ENCODE measurements at regions not wholly inside any gene's neighbourhood (a gene's known extent, or its start where the extent isn't known, plus 50 kb on each side); places are given as distances from the start of the nearest gene placed in this dataset.

DNA sequence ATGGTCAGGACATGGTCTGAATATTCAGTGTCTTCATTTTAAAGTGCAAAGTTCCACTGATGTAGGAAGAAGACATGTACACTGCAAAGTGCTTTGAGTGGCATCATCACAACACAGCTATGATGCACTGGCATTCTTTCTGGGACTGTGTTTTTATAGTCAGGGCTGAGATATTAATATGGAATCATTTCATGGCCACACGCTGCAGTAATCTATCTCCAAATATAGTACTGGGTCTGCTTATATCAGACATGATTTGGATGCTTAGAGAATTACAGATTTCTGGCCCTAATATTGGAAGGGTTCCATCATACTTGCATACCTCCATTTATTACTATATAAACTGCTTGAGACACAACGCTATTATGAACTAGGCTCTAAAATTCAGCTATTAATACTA lies 1170.9 kb downstream of the NLGN4X start:
- DNase-seq: no peak

DNA sequence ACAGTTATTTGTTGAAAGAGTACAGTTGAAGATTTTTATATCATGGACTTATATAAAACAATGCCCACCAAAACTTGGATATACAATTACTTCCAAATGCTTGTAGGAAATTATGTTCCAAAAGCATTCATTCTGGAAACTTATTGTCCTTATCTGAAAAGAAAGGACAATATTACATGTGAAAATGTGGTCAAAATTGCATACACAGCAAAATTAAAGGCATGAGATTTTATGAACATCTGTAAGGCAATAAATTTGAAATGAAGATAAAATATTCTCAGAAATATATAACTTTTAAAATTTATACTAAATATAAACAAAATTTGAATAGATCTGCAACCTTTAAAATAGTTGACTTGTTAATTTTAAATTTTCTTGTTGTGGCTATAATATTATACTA lies 1173.8 kb downstream of the NLGN4X start:
- no peak for DNase-seq

DNA sequence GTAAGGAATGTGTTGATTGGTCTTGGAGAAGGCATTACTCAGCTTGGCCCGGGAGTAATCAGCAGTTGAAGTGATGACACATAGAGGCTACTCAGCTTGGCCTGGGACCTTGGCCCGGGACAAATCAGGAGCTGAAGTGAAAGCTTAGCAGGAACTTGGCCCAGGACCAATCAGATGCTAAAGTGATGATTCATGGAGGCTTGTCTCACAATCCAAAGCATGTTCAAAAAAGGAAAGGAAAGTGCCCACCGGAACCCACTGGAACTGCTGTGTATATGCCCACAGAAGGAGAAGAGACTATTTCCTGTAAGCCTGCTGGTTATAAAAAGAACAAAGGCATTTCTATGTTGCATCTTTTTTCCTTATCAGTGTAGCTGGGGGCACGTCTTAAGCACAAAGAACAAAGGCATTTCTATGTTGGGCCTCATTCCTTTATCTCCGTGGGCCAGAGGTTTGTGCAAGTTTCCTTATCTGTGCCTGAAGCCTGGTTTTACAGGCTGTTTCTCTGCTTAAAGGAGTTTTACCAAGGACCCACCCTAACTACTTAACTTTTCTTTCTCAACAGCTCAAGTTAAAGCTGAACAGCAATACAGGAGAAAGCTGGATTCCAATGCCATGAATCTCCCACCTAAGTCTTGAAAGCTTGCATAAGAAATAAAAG lies 1176.7 kb downstream of the NLGN4X start:
- DNase-seq: no peak

DNA sequence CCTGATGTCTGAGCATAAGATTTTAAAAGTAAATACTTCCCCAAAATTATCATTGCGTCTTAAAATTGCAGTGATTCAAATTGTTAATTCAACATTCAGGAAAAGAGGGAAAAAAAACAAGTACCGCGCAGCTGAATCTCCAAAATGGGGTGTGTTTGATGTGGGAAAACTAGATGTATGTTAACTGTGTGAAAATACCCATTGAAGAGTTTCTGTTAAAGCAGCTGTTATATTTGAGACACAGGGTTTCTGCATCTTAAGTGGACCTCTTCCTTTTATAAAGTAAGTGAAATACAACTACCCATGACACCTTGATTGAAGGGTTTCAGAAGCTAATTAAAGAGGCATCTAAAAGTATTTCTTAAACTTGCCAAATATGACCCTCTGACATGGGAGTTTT lies 1186.1 kb downstream of the NLGN4X start:
- DNase-seq: no peak

DNA sequence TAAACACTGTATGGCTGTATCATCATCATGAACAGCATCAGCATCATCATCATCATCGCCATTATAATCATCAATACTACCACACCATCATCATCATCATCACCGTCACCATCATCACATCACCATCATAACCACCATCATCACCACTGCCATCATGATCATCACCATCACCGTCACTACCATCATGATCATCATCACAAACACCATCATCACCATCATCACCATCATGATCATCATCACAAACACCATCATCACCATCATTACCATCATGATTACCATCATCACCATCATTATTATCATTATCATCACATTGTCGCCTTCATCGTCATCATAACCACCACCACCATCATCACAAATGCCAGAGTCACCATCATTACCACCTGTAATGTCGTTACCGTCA lies 1196.9 kb downstream of the NLGN4X start:
- no peak for DNase-seq

DNA sequence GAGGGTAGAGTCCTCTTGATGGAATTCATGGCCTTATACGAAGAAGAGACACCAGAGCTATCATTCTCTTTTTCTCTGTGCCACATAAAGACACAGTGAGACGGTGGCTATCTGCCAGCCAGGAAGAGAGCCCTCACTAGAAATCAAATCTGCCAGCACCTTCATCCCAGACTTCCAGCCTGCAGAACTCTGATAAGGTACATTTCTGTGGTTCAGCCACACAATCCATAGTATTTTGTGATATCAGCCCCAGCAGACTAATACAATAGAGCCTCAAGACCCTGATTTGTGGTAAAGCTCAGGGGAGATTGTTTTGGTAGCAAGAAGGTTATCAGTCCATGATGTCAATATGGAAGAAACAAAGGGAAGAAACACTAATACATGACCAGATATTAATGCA lies 1213.2 kb downstream of the NLGN4X start:
- no peak for DNase-seq

DNA sequence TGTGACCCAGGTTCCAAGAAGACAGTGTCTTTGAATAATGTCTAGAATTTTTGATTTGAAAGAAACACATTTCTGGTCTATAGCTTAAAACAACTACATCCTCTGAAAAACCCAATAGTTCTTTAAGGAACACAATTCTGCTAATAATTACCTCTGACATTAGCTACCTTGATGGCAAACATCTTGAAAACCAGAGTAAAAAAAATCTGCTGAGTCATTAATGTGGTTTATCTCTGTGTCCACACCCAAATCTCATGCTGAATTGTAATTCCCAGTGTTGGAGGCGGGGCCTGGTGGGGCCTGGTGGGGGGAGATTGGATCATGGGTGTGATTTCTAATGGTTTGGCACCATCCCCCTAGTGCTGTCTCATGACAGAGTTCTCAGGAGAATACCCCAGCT lies 1233.8 kb downstream of the NLGN4X start:
- DNase-seq: no peak

DNA sequence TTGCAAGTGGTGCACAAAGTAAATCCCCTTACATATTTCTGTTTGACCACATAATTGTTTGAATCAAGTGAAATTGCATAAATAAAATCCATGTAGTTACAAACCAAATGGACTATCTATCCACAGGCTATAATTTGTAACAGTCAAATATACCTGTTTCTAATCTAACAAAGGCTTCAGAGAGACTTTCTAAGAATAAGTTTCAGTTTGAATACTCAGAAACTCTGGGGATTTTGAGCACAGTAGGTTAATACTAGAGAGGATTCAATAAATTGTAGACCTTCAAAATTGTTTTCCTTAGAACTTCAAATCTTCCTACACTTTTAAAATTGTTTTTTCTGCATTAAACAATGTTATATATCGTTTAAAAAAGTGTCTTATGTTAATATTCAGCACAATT lies 1250.1 kb downstream of the NLGN4X start:
- DNase-seq: no peak

DNA sequence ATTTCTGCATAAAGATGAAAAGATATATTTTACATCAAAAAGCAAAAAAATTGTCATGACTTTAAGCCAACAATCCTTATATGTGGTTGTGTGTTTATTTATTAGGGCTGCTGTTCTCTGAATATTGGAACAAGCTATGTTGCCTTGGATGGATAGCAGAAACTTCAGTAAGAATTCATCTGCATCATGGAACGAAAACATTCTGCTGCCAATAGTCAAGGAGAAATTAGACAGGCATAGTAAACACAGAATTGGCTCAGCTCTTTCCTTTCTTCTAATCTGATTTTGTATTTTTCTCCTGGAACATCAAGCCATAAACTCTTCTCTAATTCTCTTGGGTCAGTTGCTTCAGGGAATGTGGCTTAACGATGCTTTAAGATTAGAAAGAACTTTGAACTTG lies 1257.0 kb downstream of the NLGN4X start:
- no peak for DNase-seq

DNA sequence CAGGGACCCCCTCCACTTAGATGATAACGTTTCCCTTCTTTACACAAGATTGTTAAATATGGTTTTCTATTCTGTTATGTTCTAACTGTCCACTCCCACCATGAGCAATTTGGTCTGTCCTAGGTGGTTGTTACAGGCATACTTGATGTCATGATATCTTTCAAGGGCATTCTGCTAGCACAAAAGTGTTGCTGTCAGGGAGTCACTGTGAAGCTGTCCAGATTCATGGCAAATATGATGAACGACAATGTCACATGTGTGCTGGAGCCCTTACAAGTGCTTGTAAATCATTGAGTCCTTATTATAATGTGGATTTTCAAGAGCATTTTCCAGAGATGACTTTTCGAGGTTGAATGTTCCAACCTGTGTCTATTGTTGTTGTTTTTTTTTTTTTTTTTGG lies 1250.7 kb upstream of the PRKX start:
- no peak for DNase-seq

DNA sequence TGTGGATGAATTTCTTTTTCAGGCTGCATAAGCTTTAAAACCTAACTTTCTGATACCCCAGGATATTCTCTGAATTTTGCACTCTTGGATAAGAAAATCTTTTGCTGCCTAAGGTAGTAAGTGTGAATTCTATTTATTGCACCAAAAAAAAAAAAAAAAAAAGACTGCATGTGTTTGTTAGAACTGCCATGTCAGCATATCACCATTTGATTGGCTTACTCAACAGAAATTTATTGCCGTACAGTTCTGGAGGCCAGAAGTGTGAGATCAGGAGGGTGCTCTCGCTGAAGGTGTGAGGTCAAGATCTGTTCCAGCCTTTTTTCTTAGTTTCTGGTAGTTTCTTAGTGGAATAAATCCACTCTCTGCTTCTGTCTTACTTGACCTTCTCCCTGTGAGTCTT lies 1250.0 kb upstream of the PRKX start:
- no peak for DNase-seq

DNA sequence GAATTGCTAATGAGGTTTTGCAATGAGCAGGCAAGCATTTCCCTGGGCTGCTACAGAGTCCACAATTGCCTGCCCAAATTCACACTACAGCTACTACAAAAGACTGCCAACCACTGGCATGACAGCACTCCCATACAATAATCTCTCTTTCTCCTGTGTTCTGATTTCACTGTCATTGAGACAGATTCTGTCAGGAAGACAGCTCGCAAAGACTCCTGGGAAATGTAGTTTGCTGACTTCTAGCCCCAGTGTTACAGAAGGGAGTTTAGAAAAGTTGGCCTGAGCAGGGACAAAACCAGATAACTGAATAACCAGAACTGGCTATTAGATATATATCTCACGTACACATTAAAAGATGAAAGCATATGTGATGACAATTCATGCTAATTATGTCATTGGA lies 1231.3 kb upstream of the PRKX start:
- no peak for DNase-seq

DNA sequence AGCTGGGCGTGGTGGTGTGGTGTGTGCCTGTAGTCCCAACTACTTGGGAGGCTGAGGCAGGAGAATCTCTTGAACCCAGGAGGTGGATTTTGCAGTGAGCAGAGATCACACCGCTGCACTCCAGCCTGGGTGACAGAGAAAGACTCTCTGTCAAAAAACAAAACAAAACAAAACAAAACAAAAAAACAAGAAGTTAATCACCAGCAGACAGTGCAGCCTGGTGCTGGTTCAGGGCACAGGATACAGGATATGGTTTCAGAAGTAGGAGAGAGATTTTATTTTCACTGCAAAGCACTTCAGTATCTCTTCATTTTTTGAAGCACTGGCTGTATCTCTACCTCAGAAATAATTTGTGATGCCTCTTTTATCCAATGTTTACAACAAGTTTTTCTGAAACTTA lies 1222.9 kb upstream of the PRKX start:
- DNase-seq: no peak

DNA sequence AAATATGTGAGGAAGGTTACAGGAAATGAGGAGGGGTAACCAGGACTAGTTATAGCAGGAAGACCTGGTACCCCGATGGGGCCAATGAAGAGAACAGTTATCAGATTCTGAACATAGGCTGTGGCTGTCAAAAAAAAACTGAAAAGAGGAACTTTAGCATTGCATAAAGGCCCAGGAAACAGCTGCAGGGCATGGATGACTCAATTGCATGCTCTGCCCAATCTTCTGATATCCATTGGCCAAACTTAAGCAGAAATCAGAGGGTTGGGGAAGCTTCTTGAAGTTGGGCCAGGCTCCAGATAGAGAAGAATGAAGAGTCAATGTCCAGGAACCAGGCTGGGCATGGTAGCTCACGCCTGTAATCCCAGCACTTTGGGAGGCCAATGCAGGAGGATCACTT lies 1222.4 kb upstream of the PRKX start:
- DNase-seq: no peak

DNA sequence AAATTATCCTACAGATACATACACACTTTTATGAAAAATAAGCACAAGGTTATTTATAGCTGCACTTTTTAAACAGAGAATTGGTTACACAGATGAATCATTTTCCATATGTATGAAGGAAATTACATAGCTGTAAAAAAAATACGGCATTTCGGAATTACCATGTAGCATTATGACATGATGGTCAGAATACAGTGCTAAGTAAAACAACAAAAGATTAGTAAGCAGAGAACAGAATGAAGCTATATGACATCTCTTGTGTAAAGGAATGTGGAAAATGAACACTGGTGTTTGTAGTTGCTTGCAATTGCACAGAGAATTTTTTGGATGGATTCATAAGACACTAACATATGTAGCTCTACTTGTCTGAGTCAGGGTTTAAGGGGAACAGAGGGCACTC lies 1222.0 kb upstream of the PRKX start:
- DNase-seq: no peak

DNA sequence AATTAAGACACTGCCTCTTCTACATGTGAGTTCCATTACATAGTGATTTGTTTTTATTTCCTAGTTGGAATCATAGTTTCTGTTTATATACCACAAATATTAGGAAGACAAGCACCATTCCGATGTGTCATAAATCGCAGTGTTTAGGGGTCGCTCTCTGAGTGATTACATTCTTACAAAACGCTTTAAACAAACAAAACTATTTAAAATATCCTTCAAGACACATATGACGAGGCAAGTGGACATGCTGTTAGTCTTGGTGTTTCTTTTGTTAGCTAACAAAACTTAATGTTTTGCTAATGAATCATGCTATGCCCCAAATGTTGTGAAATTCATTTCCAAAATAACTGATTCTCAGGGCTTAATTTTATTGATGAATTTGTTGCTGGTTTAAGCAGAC lies 1219.3 kb upstream of the PRKX start:
- DNase-seq: no peak

DNA sequence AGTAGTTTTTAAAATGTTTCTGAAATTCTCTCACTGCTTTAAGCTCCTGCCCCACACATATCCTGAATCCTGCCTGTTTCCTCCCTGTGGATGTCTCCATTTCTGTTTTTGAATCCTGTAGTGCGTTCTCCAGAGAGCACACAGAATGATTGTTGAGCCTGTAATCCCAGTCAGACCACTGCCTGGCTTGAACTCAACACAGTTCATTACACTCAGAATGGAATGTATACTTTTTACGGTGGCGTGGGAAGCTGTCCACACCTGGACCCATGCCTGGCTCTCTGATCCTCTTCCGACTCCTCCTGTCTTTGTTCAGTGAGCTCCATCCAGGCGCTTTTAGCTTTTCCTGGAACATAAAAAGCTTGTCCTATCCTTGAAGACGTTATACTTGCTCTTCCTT lies 1217.0 kb upstream of the PRKX start:
- no peak for DNase-seq

DNA sequence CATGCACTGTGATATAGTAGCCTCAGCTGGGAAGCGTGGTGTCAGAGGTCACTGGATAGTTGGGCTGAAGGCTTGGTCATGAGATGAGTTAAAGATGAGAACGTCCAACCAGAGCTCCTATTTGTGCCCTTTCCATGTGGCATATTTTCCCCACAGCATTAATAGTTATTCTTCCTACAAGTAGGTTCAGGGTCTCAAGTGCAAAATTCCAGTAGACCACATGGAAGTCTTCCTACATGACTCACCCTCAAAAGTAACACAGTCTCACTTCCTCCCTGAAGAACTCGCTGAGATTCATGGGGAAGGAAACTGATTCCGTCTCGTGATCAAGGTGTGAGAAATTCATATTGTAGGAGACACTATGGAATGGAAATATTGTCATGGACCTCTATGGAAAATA lies 1212.5 kb upstream of the PRKX start:
- DNase-seq: no peak

DNA sequence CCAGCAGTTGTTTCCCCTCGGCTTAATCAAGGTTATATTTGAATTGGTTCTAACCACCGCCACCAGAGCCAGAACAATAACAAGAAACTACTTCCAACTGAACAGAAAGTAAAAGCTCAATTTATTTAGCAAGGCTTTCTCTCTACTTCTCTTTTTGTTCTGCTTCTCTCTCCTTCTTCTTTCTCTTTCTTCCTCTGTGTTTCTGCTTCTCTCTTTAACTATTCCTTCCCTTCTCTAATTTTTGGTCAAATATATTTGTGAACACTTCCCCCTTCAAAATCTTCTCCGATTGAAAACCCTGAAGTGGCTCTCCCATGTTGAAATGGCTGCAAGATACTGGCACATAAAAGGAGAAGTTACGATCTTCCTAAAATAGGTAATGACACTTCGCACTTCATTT lies 1195.9 kb upstream of the PRKX start:
- DNase-seq: no peak

DNA sequence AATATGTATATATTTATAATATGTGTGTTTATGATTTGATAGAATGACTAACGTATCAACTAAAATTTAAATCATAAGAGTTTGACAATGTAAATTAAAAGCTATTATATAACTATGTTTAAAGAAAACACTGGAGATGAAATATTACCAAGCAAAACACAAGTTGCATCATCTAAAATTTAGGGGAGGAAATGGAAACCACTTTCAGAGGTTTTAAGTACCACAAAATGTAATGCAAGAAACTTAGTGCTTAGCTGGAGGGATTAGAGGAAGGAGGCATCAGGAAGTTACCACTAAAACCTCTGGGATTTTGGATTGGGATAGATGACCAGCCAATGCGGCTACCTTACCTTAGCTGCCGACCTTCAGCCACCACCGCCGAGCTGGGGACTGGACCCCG lies 1192.1 kb upstream of the PRKX start:
- DNase-seq: no peak

DNA sequence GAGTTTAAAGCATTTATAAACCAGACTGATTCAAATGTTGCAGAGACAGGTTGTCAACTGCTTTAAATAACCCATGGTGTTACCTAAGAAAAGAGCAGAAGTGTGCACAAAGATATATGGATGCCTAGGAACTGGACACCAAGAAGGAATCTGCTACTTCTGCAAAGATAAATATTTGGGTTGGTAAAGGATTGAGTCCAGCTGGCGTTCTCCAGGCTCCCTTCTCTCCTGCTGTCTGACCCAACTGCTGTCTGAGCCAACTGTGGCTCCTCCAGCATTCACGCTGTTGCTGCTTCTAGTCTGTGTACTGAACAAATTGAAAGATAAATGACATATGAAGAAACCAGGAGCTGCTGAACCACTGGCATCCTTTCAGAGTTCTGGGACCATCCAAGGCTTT lies 1167.8 kb upstream of the PRKX start:
- no peak for DNase-seq

DNA sequence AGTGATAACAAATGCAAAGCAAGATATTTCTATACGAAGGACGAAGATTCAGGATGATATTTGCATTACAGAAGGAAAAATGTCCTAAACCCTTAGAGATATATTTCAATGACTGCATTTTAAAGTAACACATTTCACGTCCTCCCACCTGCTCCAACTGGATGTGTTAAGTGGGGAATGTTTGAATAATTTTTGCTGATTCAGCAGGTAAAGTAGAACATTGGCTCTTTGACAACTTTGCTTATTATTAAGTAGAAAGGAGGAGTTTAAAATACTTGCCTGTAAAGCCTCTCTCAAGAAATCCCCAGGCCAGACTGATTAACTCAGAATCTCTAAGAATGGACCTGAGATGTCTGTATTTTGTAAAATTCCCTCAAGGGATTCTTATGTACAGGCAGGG lies 1165.2 kb upstream of the PRKX start:
- no peak for DNase-seq

DNA sequence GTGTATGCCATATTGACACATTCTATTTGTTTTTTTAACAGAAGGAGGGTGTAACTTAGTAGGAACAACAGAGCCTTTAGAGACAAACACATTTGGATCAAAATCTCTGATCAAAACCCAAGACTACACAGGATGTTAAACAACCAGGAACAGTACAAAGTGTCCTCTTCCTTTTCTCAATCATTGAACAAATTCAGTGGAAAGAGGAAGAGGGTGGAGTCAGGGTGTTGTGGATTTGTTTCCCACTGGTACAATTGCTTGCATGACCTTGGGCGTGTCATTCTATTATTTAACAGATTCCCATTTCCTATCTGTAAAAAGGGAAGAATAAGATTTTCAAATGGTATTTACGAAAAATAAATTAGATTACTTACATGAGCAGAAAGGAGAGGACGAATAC lies 1162.8 kb upstream of the PRKX start:
- DNase-seq: no peak

DNA sequence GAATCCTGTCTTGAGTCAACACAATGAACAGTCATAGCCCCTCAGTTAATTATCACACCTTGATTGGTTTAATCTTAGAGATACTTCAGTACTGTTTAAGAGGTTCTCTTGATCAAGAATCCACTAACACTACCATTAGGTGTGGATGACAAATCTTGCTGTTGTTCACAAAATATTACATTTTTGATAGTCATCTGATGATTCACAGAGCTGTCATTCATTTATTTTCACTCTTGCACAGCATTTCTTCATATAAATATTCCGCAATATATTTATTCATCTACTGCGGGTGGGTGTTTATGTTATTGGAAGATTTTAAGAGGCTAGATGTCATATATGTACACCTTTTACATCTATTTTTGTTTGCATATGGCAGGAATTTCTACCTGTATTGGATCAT lies 1138.1 kb upstream of the PRKX start:
- no peak for DNase-seq

DNA sequence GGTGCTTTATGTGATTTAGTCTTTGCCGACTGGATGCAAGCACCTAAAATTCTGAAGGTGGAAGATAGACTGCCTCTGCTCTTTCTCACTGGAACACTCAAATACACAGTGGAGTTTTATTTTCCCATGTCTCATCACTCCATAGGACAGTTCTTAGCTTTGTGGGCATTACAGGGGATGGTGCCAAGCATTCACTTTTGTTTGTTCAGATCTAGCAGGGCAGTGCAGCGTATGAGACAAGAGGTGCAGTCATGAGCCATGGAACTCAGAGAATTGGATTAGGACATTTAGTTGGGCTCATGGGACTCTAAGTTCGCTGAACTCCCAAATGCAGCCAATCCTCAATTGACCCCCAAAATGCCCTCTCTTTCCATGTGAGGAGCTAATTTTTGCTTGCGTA lies 1136.9 kb upstream of the PRKX start:
- no peak for DNase-seq

DNA sequence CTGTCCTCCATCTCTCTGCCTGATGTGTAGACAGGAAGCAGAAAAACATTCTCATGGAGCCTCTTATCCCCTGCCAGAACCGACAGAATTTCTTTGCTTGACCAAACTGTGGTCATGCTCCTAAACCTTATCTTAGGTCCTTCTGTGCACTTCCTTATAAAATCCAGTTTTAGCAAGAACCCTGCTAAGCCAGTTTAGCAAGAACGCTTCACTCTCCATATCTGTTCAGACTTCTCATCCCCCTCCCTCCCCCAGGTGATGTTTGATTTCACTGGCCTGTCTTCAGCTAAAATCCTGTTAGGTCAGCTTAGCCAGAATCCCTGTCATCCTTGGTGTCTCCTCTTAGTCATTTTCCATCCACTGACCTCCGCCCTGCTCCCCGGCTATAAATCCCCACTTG lies 1130.9 kb upstream of the PRKX start:
- no peak for DNase-seq

Measured in NCI-H774 (cell line).